IMR-90 (cell line): ENCODE measurements at regions not wholly inside any gene's neighbourhood (a gene's known extent, or its start where the extent isn't known, plus 50 kb on each side); places are given as distances from the start of the nearest gene placed in this dataset.

Experiments used
- ATAC-seq: fragments of 200-7000 bp; cut with Tn5 transposase; 2 replicates; pipeline ENCODE4 v1.9.1; 2020; ENCODE audit warnings: low read depth, mild to moderate bottlenecking, moderate library complexity
- BruUV-seq: library from RNA; stranded (reverse); fragments of 400-500 nt; replicated peaks from 2 replicates; lab custom pipeline; 2021; lab: Mats Ljungman, UMichigan
- CTCF ChIA-PET: fragments of 300-600 bp; formaldehyde crosslinking; extraction: SDS; loops from one replicate; lab custom pipeline; 2021; ENCODE audit warnings: antibody characterized with exemption; lab: Yijun Ruan, JAX
- POLR2A ChIA-PET: fragments of 300-600 bp; sonication (Branson Sonifier 250); formaldehyde crosslinking; loops from one replicate; lab custom pipeline; 2022; ENCODE audit warnings: antibody characterized with exemption; ENCODE audit not compliant: unreplicated experiment; lab: Charles Lee
- DNase-seq: peaks from one replicate; pipeline ENCODE4 v3.0.0; 2013
- H2AFZ ChIP-seq: replicated peaks from 2 replicates; pipeline ENCODE3; 2013; ENCODE audit warnings: low read length, mild to moderate bottlenecking; ENCODE audit not compliant: poor library complexity
- H2AK5ac ChIP-seq: 2 replicates; pipeline ENCODE4 v1.6.1; 2013; ENCODE audit warnings: low read depth, low read length, inconsistent platforms
- H2AK9ac ChIP-seq: replicated peaks from 2 replicates; pipeline ENCODE3; 2013; ENCODE audit warnings: mild to moderate bottlenecking, low read depth, low read length, moderate library complexity; ENCODE audit not compliant: poor library complexity
- H2BK120ac ChIP-seq: 2 replicates; pipeline ENCODE4 v1.6.1; 2013; ENCODE audit warnings: low read depth, low read length, inconsistent platforms
- H2BK15ac ChIP-seq: 3 replicates; pipeline ENCODE4 v1.6.1; 2013; ENCODE audit warnings: low read depth, low read length, inconsistent platforms
- H2BK20ac ChIP-seq: 2 replicates; pipeline ENCODE4 v1.6.1; 2013; ENCODE audit warnings: low read depth, mild to moderate bottlenecking, inconsistent platforms, low read length, moderate library complexity
- H2BK5ac ChIP-seq: 2 replicates; pipeline ENCODE4 v1.6.1; 2013; ENCODE audit warnings: mild to moderate bottlenecking, low read depth, low read length, inconsistent platforms; ENCODE audit not compliant: poor library complexity, severe bottlenecking
- H3K14ac ChIP-seq: replicated peaks from 2 replicates; pipeline ENCODE4 v1.6.1; 2013; ENCODE audit warnings: low read depth, low read length, inconsistent platforms
- H3K18ac ChIP-seq: 2 replicates; pipeline ENCODE4 v1.6.1; 2013; ENCODE audit warnings: low read depth, low read length, control low read depth
- H3K23ac ChIP-seq: 2 replicates; pipeline ENCODE4 v1.6.1; 2013; ENCODE audit warnings: low read depth, low read length, inconsistent platforms
- H3K27ac ChIP-seq: 2 replicates; pipeline ENCODE4 v1.5.1; 2013; ENCODE audit warnings: mild to moderate bottlenecking, control low read depth, low read length; ENCODE audit not compliant: insufficient read depth
- H3K27me3 ChIP-seq: 2 replicates; pipeline ENCODE4 v1.6.1; 2013; ENCODE audit warnings: low read length; ENCODE audit not compliant: control insufficient read depth, insufficient read depth
- H3K36me3 ChIP-seq: 2 replicates; pipeline ENCODE4 v1.6.1; 2013; ENCODE audit warnings: low read length, mixed read lengths; ENCODE audit not compliant: control insufficient read depth, insufficient read depth
- H3K4ac ChIP-seq: 2 replicates; pipeline ENCODE4 v1.6.1; 2013; ENCODE audit warnings: low read depth, low read length, inconsistent platforms
- H3K4me1 ChIP-seq: 2 replicates; pipeline ENCODE4 v1.6.1; 2013; ENCODE audit warnings: low read length, mixed read lengths; ENCODE audit not compliant: control insufficient read depth, insufficient read depth
- H3K4me2 ChIP-seq: 2 replicates; pipeline ENCODE4 v1.6.1; 2013; ENCODE audit warnings: low read depth, mild to moderate bottlenecking, control low read depth, low read length, moderate library complexity
- H3K4me3 ChIP-seq: 2 replicates; pipeline ENCODE4 v1.5.1; 2013; ENCODE audit warnings: low read depth, mild to moderate bottlenecking, control low read depth, low read length, moderate library complexity; ENCODE audit not compliant: insufficient read depth
- H3K56ac ChIP-seq: 2 replicates; pipeline ENCODE4 v1.6.1; 2013; ENCODE audit warnings: low read length, inconsistent platforms; ENCODE audit not compliant: insufficient read depth; ENCODE audit errors: extremely low read depth
- H3K79me1 ChIP-seq, 2 experiments: 2 replicates each; pipeline ENCODE4 v1.6.1; 2013; ENCODE audit warnings: low read length in 2 of 2, inconsistent platforms in 1 of 2, low read depth in 1 of 2
- H3K9ac ChIP-seq: 2 replicates; pipeline ENCODE4 v1.6.1; 2013; ENCODE audit warnings: low read depth, low read length, control low read depth
- H3K9me1 ChIP-seq: 2 replicates; pipeline ENCODE4 v1.6.1; 2013; ENCODE audit warnings: low read length, inconsistent platforms; ENCODE audit not compliant: insufficient read depth
- H3K9me3 ChIP-seq: 2 replicates; pipeline ENCODE4 v1.6.1; 2013; ENCODE audit warnings: low read length; ENCODE audit not compliant: control insufficient read depth, insufficient read depth
- H4K20me1 ChIP-seq: 2 replicates; pipeline ENCODE4 v1.6.1; 2013; ENCODE audit warnings: low read length, inconsistent platforms; ENCODE audit not compliant: insufficient read depth
- H4K5ac ChIP-seq: 2 replicates; pipeline ENCODE4 v1.6.1; 2013; ENCODE audit warnings: mild to moderate bottlenecking, low read depth, low read length, control low read depth
- H4K8ac ChIP-seq, 2 experiments: 2 replicates each; pipeline ENCODE4 v1.6.1; 2013; ENCODE audit warnings: low read depth in 2 of 2, low read length in 2 of 2, control low read depth in 1 of 2, inconsistent platforms in 1 of 2
- H4K91ac ChIP-seq: 2 replicates; pipeline ENCODE4 v1.6.1; 2013; ENCODE audit warnings: low read depth, low read length, inconsistent platforms; ENCODE audit not compliant: insufficient read depth
- BHLHE40 ChIP-seq: fragments of 150-350 bp; IDR thresholded peaks from 2 replicates; pipeline ENCODE4 v1.6.1; 2016; ENCODE audit warnings: mild to moderate bottlenecking, low read depth, low read length
- CEBPB ChIP-seq: IDR thresholded peaks from 2 replicates; pipeline ENCODE4 v1.6.1; 2012; ENCODE audit warnings: low read depth, low read length, improper control_type of control experiment
- CHD1 ChIP-seq: IDR thresholded peaks from 2 replicates; pipeline ENCODE4 v1.6.1; 2012; ENCODE audit warnings: low read depth, low read length, improper control_type of control experiment
- FOS ChIP-seq: fragments of 150-350 bp; IDR thresholded peaks from 2 replicates; pipeline ENCODE4 v1.6.1; 2016; ENCODE audit warnings: low read depth, low read length
- MAFK ChIP-seq: IDR thresholded peaks from 2 replicates; pipeline ENCODE4 v1.6.1; 2012; ENCODE audit warnings: low read depth, low read length, improper control_type of control experiment
- MAZ ChIP-seq: IDR thresholded peaks from 2 replicates; pipeline ENCODE4 v1.6.1; 2012; ENCODE audit warnings: low read depth, mild to moderate bottlenecking, low read length, improper control_type of control experiment, moderate library complexity, borderline replicate concordance
- MXI1 ChIP-seq: IDR thresholded peaks from 2 replicates; pipeline ENCODE4 v1.6.1; 2012; ENCODE audit warnings: low read depth, mild to moderate bottlenecking, low read length, moderate library complexity, borderline replicate concordance
- NFE2L2 ChIP-seq: fragments of 150-350 bp; IDR thresholded peaks from 2 replicates; pipeline ENCODE4 v1.6.1; 2016; ENCODE audit warnings: low read depth, mild to moderate bottlenecking, low read length
- POLR2A ChIP-seq: IDR thresholded peaks from 2 replicates; pipeline ENCODE4 v1.6.1; 2012; ENCODE audit warnings: mild to moderate bottlenecking, low read depth, low read length
- RAD21 ChIP-seq: IDR thresholded peaks from 2 replicates; pipeline ENCODE4 v1.6.1; 2012; ENCODE audit warnings: low read length, improper control_type of control experiment
- RCOR1 ChIP-seq: IDR thresholded peaks from 2 replicates; pipeline ENCODE4 v1.6.1; 2012; ENCODE audit warnings: mild to moderate bottlenecking, low read length, improper control_type of control experiment; ENCODE audit not compliant: insufficient replicate concordance
- RFX5 ChIP-seq: IDR thresholded peaks from 2 replicates; pipeline ENCODE4 v1.8.0; 2012; ENCODE audit warnings: low read depth, mild to moderate bottlenecking, low read length, moderate library complexity
- SMC3 ChIP-seq: fragments of 150-350 bp; IDR thresholded peaks from 2 replicates; pipeline ENCODE4 v1.6.1; 2016; ENCODE audit warnings: low read depth, mild to moderate bottlenecking, antibody characterized with exemption, low read length, moderate library complexity
- WGBS, 2 experiments: methylation state at CpG; one replicate each; pipeline versions ENCODE4 v1.1.5 to v1.1.7; 2013; ENCODE audit warnings: missing lambda C conversion rate in 2 of 2; ENCODE audit not compliant: insufficient read length in 1 of 2; ENCODE audit errors: extremely low coverage in 2 of 2; 5-methylcytosine and 5-hydroxymethylcytosine counted together
- dilution Hi-C: fragments of 300-500 bp; cut with HindIII; formaldehyde crosslinking; loops from one replicate; pipeline ENCODE4 v1.14.3; 2018; ENCODE audit warnings: low sequenced_read_pairs; ENCODE audit not compliant: unreplicated experiment
- in situ Hi-C: fragments of 300-500 bp; cut with MboI; formaldehyde crosslinking; loops from 3 replicates; pipeline ENCODE4 v1.14.3; 2019; ENCODE audit warnings: low sequenced_read_pairs, inconsistent platforms, mixed read lengths
- intact Hi-C: fragments of 100-400 bp; cut with micrococcal nuclease; formaldehyde crosslinking; loops from 2 replicates; pipeline ENCODE4 v1.10.0; 2022
- TF ChIP-seq, protein P1 (sequence below): fragments of 150-350 bp; IDR thresholded peaks from 2 replicates; pipeline ENCODE4 v1.6.1; 2016; ENCODE audit warnings: low read depth, mild to moderate bottlenecking, low read length, moderate library complexity, borderline replicate concordance
- TF ChIP-seq, protein P2 (sequence below): conservative IDR thresholded peaks from 2 replicates; pipeline ENCODE4 v1.5.1; 2012; ENCODE audit warnings: mild to moderate bottlenecking, low read depth, low read length, improper control_type of control experiment
- TF ChIP-seq, protein P3 (sequence below): fragments of 150-350 bp; IDR thresholded peaks from 2 replicates; pipeline ENCODE4 v1.6.1; 2017; ENCODE audit warnings: mild to moderate bottlenecking, antibody characterized with exemption, low read length, low read depth

DNA sequence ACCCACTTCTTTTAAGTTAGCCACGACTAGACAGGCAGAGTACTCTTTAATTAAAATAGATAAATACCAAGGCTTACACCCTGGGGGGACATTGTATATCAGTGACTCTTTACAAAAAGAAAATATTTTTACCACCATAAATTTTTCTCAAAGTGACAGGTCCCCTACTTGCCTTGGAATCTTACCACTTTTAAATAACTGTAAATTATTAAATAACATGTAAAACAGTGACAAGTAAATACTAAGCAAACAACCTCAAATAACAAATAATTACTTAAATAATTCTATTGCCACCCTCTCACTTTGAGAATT lies 116.3 kb downstream of the OGFRL1 start:
- ATAC-seq (no peak), DNase-seq (no peak)
- H2BK20ac ChIP-seq, result no peak overlapping the region
- intact Hi-C loops, result no loop called here
- H3K27ac ChIP-seq, result peak overlapping the region; percentile 8; the same call in 1 of the 2 replicates
- H3K4me1 ChIP-seq, result peaks cover 14% of the 10 kb centered on the region
- H2AK5ac ChIP-seq, result no peak overlapping the region
- peaks cover 4% of the 10 kb centered on the region; the same call in 1 of the 2 replicates for H3K36me3 ChIP-seq
- peak overlapping the region; percentile 46; the same call in 1 of the 2 replicates for H3K18ac ChIP-seq
- no peaks in the 10 kb centered on the region for H4K20me1 ChIP-seq
- H3K9me1 ChIP-seq, result peaks cover 10% of the 10 kb centered on the region
- H3K4me2 ChIP-seq, result no peak overlapping the region
- ChIA-PET POLR2A (interaction anchor here (1.2 kb wide), 1 partner anchor 85 kb away, joined by 3 read pairs; no protein-coding TSS in a partner anchor), CTCF (interaction anchor here (2.2 kb wide), 1 partner anchor 78 kb away, joined by 4 read pairs; no protein-coding TSS in a partner anchor)
- H3K4me3 ChIP-seq, result no peak overlapping the region
- 0 out of 2 replicates have a peak overlapping the region, but pooled peaks have one; percentile 60 for H3K23ac ChIP-seq
- H2BK15ac ChIP-seq, result no peak overlapping the region
- H4K91ac ChIP-seq, result no peak overlapping the region
- no peak overlapping the region for H2AFZ ChIP-seq
- H3K9ac ChIP-seq, result no peak overlapping the region
- H3K4ac ChIP-seq, result peak overlapping the region; percentile 29; the same call in 1 of the 2 replicates
- H2AK9ac ChIP-seq, result no peak overlapping the region
- H3K27me3 ChIP-seq, result no peaks in the 10 kb centered on the region
- no CpG with 5 or more reads among the region's 1 CpG for WGBS, 2 experiments
- no peak overlapping the region for H3K56ac ChIP-seq
- TF ChIP-seq SMC3, result no peak
- TF ChIP-seq MAZ, result no peak
- TF ChIP-seq RFX5, result no peak
- TF ChIP-seq FOS, result no peak
- no peak for TF ChIP-seq MXI1
- TF ChIP-seq RAD21, result no peak
- no peak for TF ChIP-seq NFE2L2
- TF ChIP-seq MAFK, result no peak
- TF ChIP-seq, protein P1, sequence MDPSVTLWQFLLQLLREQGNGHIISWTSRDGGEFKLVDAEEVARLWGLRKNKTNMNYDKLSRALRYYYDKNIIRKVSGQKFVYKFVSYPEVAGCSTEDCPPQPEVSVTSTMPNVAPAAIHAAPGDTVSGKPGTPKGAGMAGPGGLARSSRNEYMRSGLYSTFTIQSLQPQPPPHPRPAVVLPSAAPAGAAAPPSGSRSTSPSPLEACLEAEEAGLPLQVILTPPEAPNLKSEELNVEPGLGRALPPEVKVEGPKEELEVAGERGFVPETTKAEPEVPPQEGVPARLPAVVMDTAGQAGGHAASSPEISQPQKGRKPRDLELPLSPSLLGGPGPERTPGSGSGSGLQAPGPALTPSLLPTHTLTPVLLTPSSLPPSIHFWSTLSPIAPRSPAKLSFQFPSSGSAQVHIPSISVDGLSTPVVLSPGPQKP, result no peak
- no peak for TF ChIP-seq POLR2A
- TF ChIP-seq RCOR1, result no peak
- TF ChIP-seq CHD1, result no peak
- TF ChIP-seq, protein P2, sequence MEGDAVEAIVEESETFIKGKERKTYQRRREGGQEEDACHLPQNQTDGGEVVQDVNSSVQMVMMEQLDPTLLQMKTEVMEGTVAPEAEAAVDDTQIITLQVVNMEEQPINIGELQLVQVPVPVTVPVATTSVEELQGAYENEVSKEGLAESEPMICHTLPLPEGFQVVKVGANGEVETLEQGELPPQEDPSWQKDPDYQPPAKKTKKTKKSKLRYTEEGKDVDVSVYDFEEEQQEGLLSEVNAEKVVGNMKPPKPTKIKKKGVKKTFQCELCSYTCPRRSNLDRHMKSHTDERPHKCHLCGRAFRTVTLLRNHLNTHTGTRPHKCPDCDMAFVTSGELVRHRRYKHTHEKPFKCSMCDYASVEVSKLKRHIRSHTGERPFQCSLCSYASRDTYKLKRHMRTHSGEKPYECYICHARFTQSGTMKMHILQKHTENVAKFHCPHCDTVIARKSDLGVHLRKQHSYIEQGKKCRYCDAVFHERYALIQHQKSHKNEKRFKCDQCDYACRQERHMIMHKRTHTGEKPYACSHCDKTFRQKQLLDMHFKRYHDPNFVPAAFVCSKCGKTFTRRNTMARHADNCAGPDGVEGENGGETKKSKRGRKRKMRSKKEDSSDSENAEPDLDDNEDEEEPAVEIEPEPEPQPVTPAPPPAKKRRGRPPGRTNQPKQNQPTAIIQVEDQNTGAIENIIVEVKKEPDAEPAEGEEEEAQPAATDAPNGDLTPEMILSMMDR, result no peak
- TF ChIP-seq, protein P3, sequence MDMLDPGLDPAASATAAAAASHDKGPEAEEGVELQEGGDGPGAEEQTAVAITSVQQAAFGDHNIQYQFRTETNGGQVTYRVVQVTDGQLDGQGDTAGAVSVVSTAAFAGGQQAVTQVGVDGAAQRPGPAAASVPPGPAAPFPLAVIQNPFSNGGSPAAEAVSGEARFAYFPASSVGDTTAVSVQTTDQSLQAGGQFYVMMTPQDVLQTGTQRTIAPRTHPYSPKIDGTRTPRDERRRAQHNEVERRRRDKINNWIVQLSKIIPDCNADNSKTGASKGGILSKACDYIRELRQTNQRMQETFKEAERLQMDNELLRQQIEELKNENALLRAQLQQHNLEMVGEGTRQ, result no peak
- no peak for TF ChIP-seq BHLHE40
- no peak for TF ChIP-seq CEBPB
- BruUV-seq, result no TSS peak
- H3K79me1 ChIP-seq, result peaks cover 18 to 41% of the 10 kb centered on the region in 2 experiments; a peak in 3 of 4 replicates
- in situ Hi-C loops, result no loop called here
- no peaks in the 10 kb centered on the region for H3K9me3 ChIP-seq
- no peak overlapping the region for H4K5ac ChIP-seq
- peak overlapping the region in 1 of 2 experiments; percentile 75; a peak in 1 of 4 replicates for H4K8ac ChIP-seq
- peak overlapping the region; percentile 64 for H2BK5ac ChIP-seq
- dilution Hi-C loops, result no loop called here
- H3K14ac ChIP-seq, result 0 out of 2 replicates have a peak overlapping the region, but pooled peaks have one; percentile 24
- no peak overlapping the region; the same call in 1 of the 2 replicates for H2BK120ac ChIP-seq
